ENCODE measurements at regions not wholly inside any gene's neighbourhood (a gene's known extent, or its start where the extent isn't known, plus 50 kb on each side); places are given as distances from the start of the nearest gene placed in this dataset.

DNA sequence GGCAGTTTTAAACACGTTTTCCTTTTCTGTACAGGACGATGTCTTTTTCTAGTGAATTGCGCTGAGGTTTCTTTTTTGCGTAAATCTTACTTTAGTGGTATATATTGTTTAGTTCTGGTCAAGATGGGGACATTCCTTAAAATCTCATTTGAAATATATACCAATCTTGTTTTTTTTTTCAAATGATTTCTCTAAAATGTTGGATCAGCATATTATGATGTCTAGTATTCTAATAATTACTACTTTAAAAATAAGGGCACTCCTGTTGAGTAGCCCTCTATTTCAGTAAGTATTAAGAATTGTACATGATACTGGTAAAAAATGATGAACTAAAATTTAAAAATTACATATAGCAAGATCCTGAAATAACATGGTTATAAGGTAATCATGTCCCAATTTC is 224.1 kb upstream of the ARHGAP24 start:
- DNase-seq = no peak
- no peak overlapping the region for H3K18ac ChIP-seq (ENCODE audit: low read depth in 1 of 2, low read length in 2 of 2)
- no peak overlapping the region for H2BK120ac ChIP-seq (ENCODE audit: low read depth, low read length)
- H3K4ac ChIP-seq (ENCODE audit: low read depth in 1 of 2, low read length in 2 of 2) = no peak overlapping the region
- no peak overlapping the region for H2AK5ac ChIP-seq (ENCODE audit: low read length, severe bottlenecking)
- H2AFZ ChIP-seq (ENCODE audit: low read depth, low read length) = no peak overlapping the region
- no peak overlapping the region for H3K9ac ChIP-seq (ENCODE audit: low read length)
- no peak overlapping the region for H2BK15ac ChIP-seq (ENCODE audit: low read depth, poor library complexity, severe bottlenecking)
- H2BK5ac ChIP-seq (ENCODE audit: low read depth, low read length, poor library complexity, severe bottlenecking) = no peak overlapping the region
- no peak overlapping the region for H3K27ac ChIP-seq (ENCODE audit: low read length, poor library complexity, severe bottlenecking)
- no peak overlapping the region for H3K4me3 ChIP-seq (ENCODE audit: insufficient read depth in 1 of 2, low read depth in 1 of 2, low read length in 2 of 2)
- H3K9me3 ChIP-seq (ENCODE audit: control insufficient read depth, low read length) = peaks cover 19% of the 10 kb centered on the region
- H3K4me2 ChIP-seq (ENCODE audit: low read length, poor library complexity, severe bottlenecking) = no peak overlapping the region
- no peak overlapping the region for H3K23ac ChIP-seq (ENCODE audit: low read length in 2 of 2)
- WGBS = 0% methylated on average over 1 of the region's 4 CpGs
- H2BK12ac ChIP-seq (ENCODE audit: low read length in 2 of 2) = no peak overlapping the region
- no peaks in the 10 kb centered on the region for H3K79me1 ChIP-seq (replicated peaks; ENCODE audit: low read length, poor library complexity, severe bottlenecking)
- no peaks in the 10 kb centered on the region for H3K27me3 ChIP-seq (ENCODE audit: control insufficient read depth in 1 of 2, insufficient read depth in 1 of 2, low read length in 2 of 2)
- H4K91ac ChIP-seq (ENCODE audit: low read length) = no peak overlapping the region
- no peak overlapping the region for H3K14ac ChIP-seq (ENCODE audit: low read length in 2 of 2)
- no peak overlapping the region for H4K8ac ChIP-seq (ENCODE audit: low read length)
- no peaks in the 10 kb centered on the region for H3K36me3 ChIP-seq (ENCODE audit: control insufficient read depth in 1 of 2, insufficient read depth in 2 of 2, low read depth in 1 of 2, low read length in 2 of 2)
- no peaks in the 10 kb centered on the region for H3K4me1 ChIP-seq (ENCODE audit: control insufficient read depth, insufficient read depth, low read depth, low read length)

DNA sequence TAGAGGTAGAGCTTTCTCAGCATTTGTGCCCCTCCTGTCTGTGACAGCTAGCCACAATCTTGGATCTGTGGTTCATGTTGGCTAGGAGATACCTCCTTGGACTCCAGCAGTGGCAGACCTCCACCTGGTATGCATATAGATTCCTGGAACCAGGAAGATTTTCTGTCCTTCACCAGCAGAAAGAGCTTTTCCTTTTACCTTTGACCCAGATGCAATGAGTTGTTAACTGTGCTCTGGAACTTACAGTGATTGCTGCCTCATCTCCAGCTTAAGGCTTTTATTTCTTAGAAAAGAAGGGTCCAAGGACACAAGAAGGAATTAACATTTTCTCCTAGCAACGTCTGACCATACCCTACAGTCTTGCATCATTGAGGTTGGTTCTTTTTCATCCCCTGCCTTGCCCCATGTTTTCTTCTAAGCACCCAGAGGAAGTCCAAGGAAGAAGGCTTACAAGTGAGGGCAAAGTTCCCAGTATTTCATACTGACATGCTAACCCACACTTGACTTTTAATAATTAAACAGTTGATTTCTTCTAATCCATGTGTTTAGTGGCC is 217.1 kb upstream of the ARHGAP24 start:
- Histone ChIP-seq H2BK5ac (ENCODE audit: low read depth, low read length, poor library complexity, severe bottlenecking) (no peak overlapping the region), H4K91ac (ENCODE audit: low read length) (no peak overlapping the region), H3K4me3 (ENCODE audit: insufficient read depth in 1 of 2, low read depth in 1 of 2, low read length in 2 of 2) (no peak overlapping the region), H3K14ac (ENCODE audit: low read length in 2 of 2) (no peak overlapping the region), H3K4me1 (ENCODE audit: control insufficient read depth, insufficient read depth, low read depth, low read length) (no peaks in the 10 kb centered on the region), H3K18ac (ENCODE audit: low read depth in 1 of 2, low read length in 2 of 2) (no peak overlapping the region), H3K27me3 (ENCODE audit: control insufficient read depth in 1 of 2, insufficient read depth in 1 of 2, low read length in 2 of 2) (peaks cover 0 to 4% of the 10 kb centered on the region in 2 experiments), H3K79me1 (replicated peaks; ENCODE audit: low read length, poor library complexity, severe bottlenecking) (no peaks in the 10 kb centered on the region), H4K8ac (ENCODE audit: low read length) (no peak overlapping the region), H3K4ac (ENCODE audit: low read depth in 1 of 2, low read length in 2 of 2) (no peak overlapping the region), H2BK15ac (ENCODE audit: low read depth, poor library complexity, severe bottlenecking) (no peak overlapping the region), H3K27ac (ENCODE audit: low read length, poor library complexity, severe bottlenecking) (no peak overlapping the region), H3K9ac (ENCODE audit: low read length) (no peak overlapping the region), H3K9me3 (ENCODE audit: control insufficient read depth, low read length) (peaks cover 21% of the 10 kb centered on the region), H3K23ac (ENCODE audit: low read length in 2 of 2) (no peak overlapping the region), H3K36me3 (ENCODE audit: control insufficient read depth in 1 of 2, insufficient read depth in 2 of 2, low read depth in 1 of 2, low read length in 2 of 2) (no peaks in the 10 kb centered on the region), H2BK12ac (ENCODE audit: low read length in 2 of 2) (no peak overlapping the region), H2AK5ac (ENCODE audit: low read length, severe bottlenecking) (no peak overlapping the region), H2BK120ac (ENCODE audit: low read depth, low read length) (no peak overlapping the region), H3K4me2 (ENCODE audit: low read length, poor library complexity, severe bottlenecking) (no peak overlapping the region), H2AFZ (ENCODE audit: low read depth, low read length) (no peak overlapping the region)
- no peak for DNase-seq
- WGBS = 42% methylated on average over 1 of the region's 1 CpG

GRCh38 chr4:85260064-85260463 is 214.9 kb upstream of the ARHGAP24 start:
- Histone ChIP-seq H3K4me3 (ENCODE audit: insufficient read depth in 1 of 2, low read depth in 1 of 2, low read length in 2 of 2) (no peak overlapping the region), H2BK12ac (ENCODE audit: low read length in 2 of 2) (no peak overlapping the region), H3K4me2 (ENCODE audit: low read length, poor library complexity, severe bottlenecking) (no peak overlapping the region), H2BK15ac (ENCODE audit: low read depth, poor library complexity, severe bottlenecking) (no peak overlapping the region), H3K4me1 (ENCODE audit: control insufficient read depth, insufficient read depth, low read depth, low read length) (no peaks in the 10 kb centered on the region), H3K36me3 (ENCODE audit: control insufficient read depth in 1 of 2, insufficient read depth in 2 of 2, low read depth in 1 of 2, low read length in 2 of 2) (no peaks in the 10 kb centered on the region), H3K18ac (ENCODE audit: low read depth in 1 of 2, low read length in 2 of 2) (no peak overlapping the region), H3K14ac (ENCODE audit: low read length in 2 of 2) (no peak overlapping the region), H2BK120ac (ENCODE audit: low read depth, low read length) (no peak overlapping the region), H3K27me3 (ENCODE audit: control insufficient read depth in 1 of 2, insufficient read depth in 1 of 2, low read length in 2 of 2) (peaks cover 0 to 4% of the 10 kb centered on the region in 2 experiments), H4K91ac (ENCODE audit: low read length) (no peak overlapping the region), H4K8ac (ENCODE audit: low read length) (no peak overlapping the region), H3K27ac (ENCODE audit: low read length, poor library complexity, severe bottlenecking) (no peak overlapping the region), H3K79me1 (replicated peaks; ENCODE audit: low read length, poor library complexity, severe bottlenecking) (no peaks in the 10 kb centered on the region), H2AK5ac (ENCODE audit: low read length, severe bottlenecking) (no peak overlapping the region), H3K9ac (ENCODE audit: low read length) (no peak overlapping the region), H3K9me3 (ENCODE audit: control insufficient read depth, low read length) (peaks cover 6% of the 10 kb centered on the region), H3K23ac (ENCODE audit: low read length in 2 of 2) (no peak overlapping the region), H3K4ac (ENCODE audit: low read depth in 1 of 2, low read length in 2 of 2) (no peak overlapping the region), H2AFZ (ENCODE audit: low read depth, low read length) (no peak overlapping the region), H2BK5ac (ENCODE audit: low read depth, low read length, poor library complexity, severe bottlenecking) (no peak overlapping the region)
- DNase-seq = no peak
- WGBS = 73% methylated on average over 1 of the region's 1 CpG

- no peak overlapping the region for H2AK5ac ChIP-seq (ENCODE audit: low read length, severe bottlenecking)
- no peak overlapping the region for H2BK5ac ChIP-seq (ENCODE audit: low read depth, low read length, poor library complexity, severe bottlenecking)
- no peak overlapping the region for H3K14ac ChIP-seq (ENCODE audit: low read length in 2 of 2)
- H3K4ac ChIP-seq (ENCODE audit: low read depth in 1 of 2, low read length in 2 of 2) = no peak overlapping the region
- H3K4me1 ChIP-seq (ENCODE audit: control insufficient read depth, insufficient read depth, low read depth, low read length) = no peaks in the 10 kb centered on the region
- H2BK120ac ChIP-seq (ENCODE audit: low read depth, low read length) = no peak overlapping the region
- DNase-seq = no peak
- no peak overlapping the region for H3K18ac ChIP-seq (ENCODE audit: low read depth in 1 of 2, low read length in 2 of 2)
- peaks cover 0 to 4% of the 10 kb centered on the region in 2 experiments for H3K27me3 ChIP-seq (ENCODE audit: control insufficient read depth in 1 of 2, insufficient read depth in 1 of 2, low read length in 2 of 2)
- no peak overlapping the region for H2AFZ ChIP-seq (ENCODE audit: low read depth, low read length)
- no peak overlapping the region for H3K23ac ChIP-seq (ENCODE audit: low read length in 2 of 2)
- H3K4me3 ChIP-seq (ENCODE audit: insufficient read depth in 1 of 2, low read depth in 1 of 2, low read length in 2 of 2) = no peak overlapping the region
- WGBS = 95% methylated on average over 5 of the region's 5 CpGs
- no peak overlapping the region for H2BK15ac ChIP-seq (ENCODE audit: low read depth, poor library complexity, severe bottlenecking)
- H3K36me3 ChIP-seq (ENCODE audit: control insufficient read depth in 1 of 2, insufficient read depth in 2 of 2, low read depth in 1 of 2, low read length in 2 of 2) = no peaks in the 10 kb centered on the region
- no peaks in the 10 kb centered on the region for H3K79me1 ChIP-seq (replicated peaks; ENCODE audit: low read length, poor library complexity, severe bottlenecking)
- no peaks in the 10 kb centered on the region for H3K9me3 ChIP-seq (ENCODE audit: control insufficient read depth, low read length)
- H4K91ac ChIP-seq (ENCODE audit: low read length) = no peak overlapping the region
- H2BK12ac ChIP-seq (ENCODE audit: low read length in 2 of 2) = no peak overlapping the region
- H3K4me2 ChIP-seq (ENCODE audit: low read length, poor library complexity, severe bottlenecking) = no peak overlapping the region
- no peak overlapping the region for H3K27ac ChIP-seq (ENCODE audit: low read length, poor library complexity, severe bottlenecking)
- no peak overlapping the region for H3K9ac ChIP-seq (ENCODE audit: low read length)
- no peak overlapping the region for H4K8ac ChIP-seq (ENCODE audit: low read length)
These were observed 209.7 kb upstream of the ARHGAP24 start for GRCh38 chr4:85265234-85265633.

Measured in mesenchymal stem cell (in vitro differentiated cells and primary cell).